ENCODE measurements at regions not wholly inside any gene's neighbourhood (a gene's known extent, or its start where the extent isn't known, plus 50 kb on each side); places are given as distances from the start of the nearest gene placed in this dataset.

DNA sequence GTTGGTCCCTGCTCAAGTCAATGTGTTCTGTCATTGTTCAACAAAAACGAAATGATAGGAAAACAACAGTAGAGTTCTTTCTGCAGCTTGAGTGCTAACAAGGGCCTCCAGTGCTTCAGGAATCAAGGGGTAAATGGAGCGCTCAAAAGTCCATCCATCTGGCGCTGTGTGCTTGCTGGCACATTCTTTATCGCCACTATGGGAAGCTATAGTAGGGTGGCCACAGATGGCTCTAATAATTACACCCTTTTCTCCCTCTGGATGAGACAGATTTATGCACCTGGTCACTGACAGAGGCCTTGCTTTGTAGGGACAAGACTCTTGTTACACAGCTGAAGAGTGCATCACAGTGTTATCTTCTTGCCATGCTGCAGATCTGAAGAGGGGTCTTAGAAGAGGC, 136.0 kb downstream of the GDAP2 start:
- Mint-ChIP-seq H3K27ac (no peak overlapping the region), H3K36me3 (peaks cover 3% of the 10 kb centered on the region), H3K9me3 (peaks cover 0 to 4% (median 3%) of the 10 kb centered on the region in 3 donors), H3K4me1 (no peaks in the 10 kb centered on the region), H3K27me3 (peaks cover 1% of the 10 kb centered on the region), H3K4me3 (no peak overlapping the region)

DNA sequence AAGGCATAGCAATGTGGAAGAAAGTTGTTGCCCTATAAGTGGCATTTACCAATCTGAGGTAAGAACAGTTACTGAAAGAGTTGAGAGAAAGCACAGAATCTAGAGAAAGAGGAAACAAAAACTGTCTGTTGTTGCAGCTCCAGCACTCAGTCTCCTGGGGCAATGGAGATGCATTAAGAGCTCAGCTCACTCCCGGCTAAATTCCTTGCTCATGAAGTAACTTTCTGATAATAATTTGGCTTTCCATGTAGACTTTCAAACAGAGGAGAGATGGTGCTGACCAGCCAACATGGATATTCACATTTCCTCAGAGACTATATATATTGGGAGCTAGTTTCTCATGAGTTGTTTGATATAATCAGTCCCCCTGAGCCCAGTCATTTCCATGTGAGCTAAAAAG, 135.3 kb downstream of the GDAP2 start:
- H3K9me3 Mint-ChIP-seq, result peaks cover 0 to 4% (median 3%) of the 10 kb centered on the region in 3 donors
- H3K36me3 Mint-ChIP-seq, result peaks cover 3% of the 10 kb centered on the region
- peaks cover 1% of the 10 kb centered on the region for H3K27me3 Mint-ChIP-seq
- no peaks in the 10 kb centered on the region for H3K4me1 Mint-ChIP-seq
- H3K27ac Mint-ChIP-seq, result no peak overlapping the region
- no peak overlapping the region for H3K4me3 Mint-ChIP-seq

DNA sequence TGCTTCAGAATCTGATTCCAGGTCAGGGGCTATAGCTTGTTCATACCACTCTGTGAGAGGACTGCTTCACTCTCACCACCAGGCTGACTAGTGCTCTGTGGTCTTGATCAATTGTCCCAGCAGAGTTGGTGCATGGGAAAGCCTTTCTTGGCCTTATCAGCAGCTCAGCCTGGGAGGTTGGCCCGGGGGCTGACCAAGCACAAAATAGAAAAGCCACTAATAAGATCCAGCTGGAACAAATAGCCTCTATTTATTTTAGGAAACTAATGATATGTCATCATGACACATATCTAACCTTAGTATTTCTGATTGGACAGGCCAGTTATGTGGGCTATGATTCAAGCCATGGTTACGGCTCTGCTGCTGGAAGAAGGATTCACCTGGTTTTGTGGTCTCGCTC, 134.2 kb downstream of the GDAP2 start:
- Mint-ChIP-seq H3K27me3 (peaks cover 1% of the 10 kb centered on the region), H3K4me3 (no peak overlapping the region), H3K36me3 (peaks cover 3% of the 10 kb centered on the region), H3K9me3 (peaks cover 0 to 4% (median 3%) of the 10 kb centered on the region in 3 donors), H3K27ac (no peak overlapping the region), H3K4me1 (no peaks in the 10 kb centered on the region)

DNA sequence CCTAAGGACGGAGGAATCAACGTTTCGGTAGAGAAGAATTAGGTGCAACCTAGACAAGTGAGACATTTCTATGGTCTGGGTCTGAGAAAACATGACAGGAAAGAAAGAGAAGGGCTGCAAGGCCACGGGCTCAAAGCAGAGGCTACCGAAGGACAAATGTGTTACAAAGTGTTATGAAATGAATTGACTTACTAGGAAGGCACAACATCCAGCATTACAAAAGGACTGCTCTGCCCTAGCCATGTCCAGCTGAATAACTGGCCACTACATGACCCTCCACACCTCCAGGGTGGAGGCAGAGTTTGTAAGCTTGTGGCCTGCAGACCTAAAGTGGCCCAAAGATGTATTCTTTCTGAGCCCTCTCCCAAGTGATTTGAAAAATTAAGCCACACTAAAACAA, 133.6 kb downstream of the GDAP2 start:
- H3K36me3 Mint-ChIP-seq, result peaks cover 3% of the 10 kb centered on the region

DNA sequence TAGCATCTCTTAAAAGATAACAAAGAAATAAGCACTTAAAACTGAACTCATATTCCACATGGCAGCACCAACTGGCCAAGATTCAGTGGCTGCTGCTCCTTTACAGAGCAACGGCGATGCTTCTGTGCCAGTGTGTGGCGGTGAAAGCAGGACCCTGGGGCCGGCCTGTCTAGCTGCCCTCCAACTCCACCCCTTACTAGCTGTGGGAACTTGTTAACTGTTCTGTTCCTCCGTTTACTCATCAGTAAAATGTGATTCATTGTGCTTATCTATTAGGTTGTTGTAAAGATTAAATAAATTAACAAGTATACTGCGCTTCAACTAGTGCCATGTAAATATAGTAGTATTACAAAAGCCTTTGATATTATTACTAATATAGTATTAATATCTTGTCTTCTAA, 133.2 kb downstream of the GDAP2 start:
- no peaks in the 10 kb centered on the region for H3K4me1 Mint-ChIP-seq
- H3K27ac Mint-ChIP-seq, result no peak overlapping the region
- peaks cover 1% of the 10 kb centered on the region for H3K27me3 Mint-ChIP-seq
- no peak overlapping the region for H3K4me3 Mint-ChIP-seq
- peaks cover 0 to 4% (median 3%) of the 10 kb centered on the region in 3 donors for H3K9me3 Mint-ChIP-seq
- peaks cover 3% of the 10 kb centered on the region for H3K36me3 Mint-ChIP-seq

More for the DNA sequence above, 133.6 kb downstream of the GDAP2 start:
- H3K4me3 Mint-ChIP-seq, result no peak overlapping the region
- peaks cover 1% of the 10 kb centered on the region for H3K27me3 Mint-ChIP-seq
- no peaks in the 10 kb centered on the region for H3K4me1 Mint-ChIP-seq
- no peak overlapping the region for H3K27ac Mint-ChIP-seq
- H3K9me3 Mint-ChIP-seq, result peaks cover 0 to 4% (median 3%) of the 10 kb centered on the region in 3 donors

DNA sequence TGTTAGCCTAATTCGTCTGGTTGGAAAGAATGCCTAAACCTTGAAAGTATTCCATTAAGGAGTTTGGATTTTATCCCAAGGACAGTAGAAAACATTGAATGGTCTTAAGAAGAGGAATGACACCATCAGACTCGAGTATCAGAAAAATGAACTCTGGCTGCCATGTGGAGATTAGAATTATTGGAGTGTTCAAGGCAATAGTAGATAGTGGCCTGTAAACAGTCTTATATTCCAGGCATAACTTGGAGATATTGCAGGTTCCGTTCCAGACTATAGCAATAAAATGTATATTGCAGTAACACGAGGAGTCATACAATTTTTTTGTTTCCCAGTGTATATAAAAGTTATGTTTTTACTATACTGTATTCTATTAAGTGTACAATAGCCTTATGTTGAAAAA, 130.9 kb downstream of the GDAP2 start:
- no peaks in the 10 kb centered on the region for H3K4me1 Mint-ChIP-seq
- peaks cover 3% of the 10 kb centered on the region for H3K27me3 Mint-ChIP-seq
- H3K27ac Mint-ChIP-seq, result no peak overlapping the region
- no peaks in the 10 kb centered on the region for H3K9me3 Mint-ChIP-seq
- H3K36me3 Mint-ChIP-seq, result no peaks in the 10 kb centered on the region
- no peak overlapping the region for H3K4me3 Mint-ChIP-seq

DNA sequence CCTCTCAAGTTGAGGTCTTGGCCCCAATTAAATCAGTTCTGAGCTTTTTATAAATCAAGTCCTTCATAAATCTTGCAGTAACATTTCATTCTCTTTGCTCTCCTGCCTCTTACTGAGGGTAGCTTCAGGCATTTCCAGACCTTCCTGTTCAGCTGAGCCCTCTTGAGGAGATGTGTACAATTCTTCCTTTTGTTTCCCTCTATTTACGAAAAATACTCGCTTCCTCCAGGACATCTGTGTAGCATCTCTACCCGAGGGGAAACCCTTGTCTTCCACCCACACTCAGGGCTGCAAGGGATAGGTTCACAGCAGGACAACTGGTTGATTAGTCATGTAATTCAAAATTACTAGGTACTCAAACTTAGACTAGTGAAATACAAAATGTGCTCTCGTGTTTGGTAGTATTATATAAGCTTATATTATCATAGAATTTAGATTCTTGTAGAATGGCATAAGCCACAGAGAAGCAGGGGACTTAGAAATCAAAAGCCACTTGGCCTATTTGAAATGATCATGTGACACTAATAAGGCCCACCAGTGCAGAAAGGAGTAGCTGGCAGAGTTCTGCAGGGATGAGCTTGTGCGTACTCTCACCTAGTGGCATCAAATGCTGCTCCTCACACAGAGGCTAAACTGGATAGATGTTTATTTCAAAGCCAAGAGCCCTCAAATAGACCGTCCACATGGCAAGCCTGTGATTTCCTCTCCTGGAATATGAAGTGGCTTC, 126.7 kb downstream of the GDAP2 start:
- H3K27me3 Mint-ChIP-seq, result peaks cover 15% of the 10 kb centered on the region
- H3K4me3 Mint-ChIP-seq, result no peak overlapping the region
- H3K36me3 Mint-ChIP-seq, result peaks cover 2% of the 10 kb centered on the region
- peaks cover 0 to 2% (median 0%) of the 10 kb centered on the region in 3 donors for H3K9me3 Mint-ChIP-seq
- no peak overlapping the region for H3K27ac Mint-ChIP-seq
- H3K4me1 Mint-ChIP-seq, result no peaks in the 10 kb centered on the region

DNA sequence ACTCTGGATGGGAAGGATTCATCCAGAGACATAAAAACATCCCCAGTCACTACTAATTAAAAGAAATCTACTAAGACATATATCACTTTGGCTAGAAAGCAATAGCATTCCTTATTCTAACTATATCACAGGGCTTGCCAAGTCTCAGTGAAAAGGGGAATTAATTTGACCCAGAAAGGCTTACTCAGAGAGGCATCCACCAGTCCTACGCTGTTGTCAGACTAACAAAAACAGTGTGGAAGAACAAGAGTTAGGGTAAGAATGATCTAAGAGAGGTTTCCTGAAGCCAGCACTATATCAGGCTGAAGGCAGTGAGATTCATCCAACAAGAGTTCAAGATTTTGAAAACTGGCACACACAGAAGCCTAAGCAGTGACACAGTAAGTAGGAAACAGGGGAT, 126.1 kb downstream of the GDAP2 start:
- no peaks in the 10 kb centered on the region for H3K4me1 Mint-ChIP-seq
- H3K27me3 Mint-ChIP-seq, result peaks cover 15% of the 10 kb centered on the region
- peaks cover 2% of the 10 kb centered on the region for H3K36me3 Mint-ChIP-seq
- H3K27ac Mint-ChIP-seq, result no peak overlapping the region
- peaks cover 0 to 2% (median 0%) of the 10 kb centered on the region in 3 donors for H3K9me3 Mint-ChIP-seq
- no peak overlapping the region for H3K4me3 Mint-ChIP-seq

DNA sequence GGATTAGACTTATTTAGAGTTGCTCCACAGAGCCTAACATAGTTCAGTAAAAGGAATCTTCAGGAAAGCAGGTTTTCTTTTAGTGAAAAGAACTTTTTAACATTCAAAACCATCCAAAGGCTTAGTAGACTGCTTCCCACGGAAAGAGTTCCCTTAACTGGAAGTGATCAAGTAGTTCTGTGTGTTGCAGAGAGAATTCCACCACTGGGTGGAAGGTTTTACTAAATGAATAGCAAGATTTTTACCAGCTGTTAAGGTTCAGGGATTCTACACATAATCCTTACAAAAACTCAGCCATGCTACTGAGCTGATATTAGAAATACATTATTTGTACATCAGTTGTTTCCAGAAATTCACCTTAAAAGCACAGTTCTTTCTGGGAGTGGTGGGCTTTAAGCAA, 119.7 kb downstream of the GDAP2 start:
- Mint-ChIP-seq H3K36me3 (peaks cover 2% of the 10 kb centered on the region), H3K4me1 (no peaks in the 10 kb centered on the region), H3K27me3 (peaks cover 13% of the 10 kb centered on the region), H3K27ac (no peak overlapping the region), H3K9me3 (peaks cover 0 to 2% (median 0%) of the 10 kb centered on the region in 3 donors), H3K4me3 (no peak overlapping the region)

DNA sequence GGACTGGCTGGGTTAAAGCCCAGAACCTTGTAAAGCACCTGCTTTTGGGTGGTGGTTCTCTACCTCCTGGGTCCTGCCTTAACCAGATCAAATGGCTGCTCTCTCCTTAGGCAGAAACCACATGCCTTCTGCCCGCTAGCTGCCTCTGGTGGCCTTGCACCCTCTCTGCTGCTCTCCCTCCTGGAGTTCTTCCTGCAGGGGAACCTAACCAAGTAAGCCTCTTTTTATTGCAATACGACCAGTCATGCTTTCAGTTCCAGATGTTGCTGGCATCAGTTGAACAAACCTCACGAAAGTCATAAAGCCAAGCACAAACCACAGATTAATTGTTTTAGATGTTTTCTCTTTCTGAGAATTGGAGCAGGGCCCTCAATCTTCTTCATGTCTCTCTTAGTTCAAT, 118.9 kb downstream of the GDAP2 start:
- peaks cover 0 to 1% (median 0%) of the 10 kb centered on the region in 3 donors for H3K9me3 Mint-ChIP-seq
- peaks cover 8% of the 10 kb centered on the region for H3K27me3 Mint-ChIP-seq
- H3K4me3 Mint-ChIP-seq, result no peak overlapping the region
- no peak overlapping the region for H3K27ac Mint-ChIP-seq
- peaks cover 2% of the 10 kb centered on the region for H3K36me3 Mint-ChIP-seq
- no peaks in the 10 kb centered on the region for H3K4me1 Mint-ChIP-seq

DNA sequence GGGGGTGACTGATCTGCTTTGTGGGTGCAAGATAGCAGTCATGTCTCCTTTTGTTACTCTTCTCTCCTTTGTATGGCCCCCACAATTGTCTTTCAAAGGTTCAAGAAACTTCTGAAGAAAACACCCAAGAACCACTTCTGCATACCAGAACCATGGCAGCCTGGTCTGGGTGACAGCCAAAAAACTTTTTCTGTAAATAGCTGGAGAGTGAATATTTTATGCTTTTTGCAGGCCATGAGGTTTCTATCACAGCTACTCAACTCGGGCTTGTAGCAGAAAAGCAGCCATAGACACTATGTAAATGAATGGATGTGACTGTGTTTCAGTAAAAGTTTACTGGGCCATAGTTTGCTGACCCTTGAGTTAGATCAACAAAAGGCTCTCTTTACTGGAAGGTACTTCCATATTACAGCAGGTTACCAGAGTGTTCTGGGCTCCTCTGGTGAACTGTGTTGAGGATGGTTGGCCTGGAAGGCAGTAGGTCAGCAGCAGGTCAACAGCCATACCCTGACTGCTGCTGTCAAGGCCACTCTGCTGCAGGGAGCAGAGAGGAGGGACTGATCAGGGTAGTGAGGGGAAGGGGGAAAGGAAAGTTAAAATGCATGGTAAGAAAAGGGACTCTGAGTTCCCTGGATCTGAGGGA, 116.4 kb downstream of the GDAP2 start:
- H3K4me3 Mint-ChIP-seq, result no peak overlapping the region
- no peak overlapping the region for H3K27ac Mint-ChIP-seq
- H3K36me3 Mint-ChIP-seq, result no peaks in the 10 kb centered on the region
- no peaks in the 10 kb centered on the region for H3K4me1 Mint-ChIP-seq
- H3K9me3 Mint-ChIP-seq, result no peaks in the 10 kb centered on the region
- peaks cover 3% of the 10 kb centered on the region for H3K27me3 Mint-ChIP-seq

Data from IgD-negative memory B cell (primary cell).